ENCODE measurements at regions not wholly inside any gene's neighbourhood (a gene's known extent, or its start where the extent isn't known, plus 50 kb on each side); places are given as distances from the start of the nearest gene placed in this dataset.

- no peak for ATAC-seq (replicated peaks in 1 of 2)
- Mint-ChIP-seq H3K9me3 (peaks cover 7 to 8% of the 10 kb centered on the region in 2 donors), H3K4me1 (ENCODE audit: low read depth) (no peaks in the 10 kb centered on the region), H3K4me3 (no peak overlapping the region), H3K36me3 (ENCODE audit: insufficient read depth in 2 of 2) (peaks cover 0 to 2% of the 10 kb centered on the region in 2 donors), H3K27me3 (ENCODE audit: low read depth) (no peaks in the 10 kb centered on the region), H3K27ac (no peak overlapping the region)
- DNase-seq: no peak
Observed at GRCh38 chr3:1955750-1956149, 142.9 kb upstream of the CNTN4 start.

DNA sequence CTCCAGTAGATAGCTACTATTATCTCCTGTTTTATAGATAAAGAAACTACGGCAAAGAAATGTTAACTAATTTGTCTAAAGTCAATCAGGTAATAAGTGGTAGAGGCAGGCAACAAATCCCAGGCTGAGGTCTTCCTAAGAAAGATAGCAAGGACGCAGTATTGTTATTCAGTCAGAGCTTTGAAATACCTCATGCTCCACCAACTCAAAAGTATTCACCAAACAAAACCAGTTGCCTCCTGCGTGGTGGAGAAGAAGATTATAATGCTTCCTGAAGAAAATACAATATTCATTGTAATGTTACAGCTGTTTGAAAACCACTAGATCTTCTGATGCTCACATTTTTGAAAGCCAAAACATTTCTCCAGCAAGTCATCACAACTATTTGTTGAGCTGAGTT, 138.2 kb upstream of the CNTN4 start:
- Mint-ChIP-seq H3K36me3 (ENCODE audit: insufficient read depth in 2 of 2) (peaks cover 0 to 2% of the 10 kb centered on the region in 2 donors), H3K27ac (no peak overlapping the region), H3K9me3 (peaks cover 8 to 12% of the 10 kb centered on the region in 2 donors), H3K4me1 (ENCODE audit: low read depth) (no peaks in the 10 kb centered on the region), H3K27me3 (ENCODE audit: low read depth) (no peaks in the 10 kb centered on the region), H3K4me3 (no peak overlapping the region)
- no peak for ATAC-seq (replicated peaks in 1 of 2)
- DNase-seq: no peak

- no peak for DNase-seq
- H3K9me3 Mint-ChIP-seq: peaks cover 4 to 12% of the 10 kb centered on the region in 2 donors
- H3K4me1 Mint-ChIP-seq (ENCODE audit: low read depth): no peaks in the 10 kb centered on the region
- peaks cover 0 to 2% of the 10 kb centered on the region in 2 donors for H3K36me3 Mint-ChIP-seq (ENCODE audit: insufficient read depth in 2 of 2)
- no peak overlapping the region for H3K27ac Mint-ChIP-seq
- H3K4me3 Mint-ChIP-seq: no peak overlapping the region
- H3K27me3 Mint-ChIP-seq (ENCODE audit: low read depth): no peaks in the 10 kb centered on the region
- no peak for ATAC-seq (replicated peaks in 1 of 2)
Observed at GRCh38 chr3:1962396-1963088, 136.1 kb upstream of the CNTN4 start.

DNA sequence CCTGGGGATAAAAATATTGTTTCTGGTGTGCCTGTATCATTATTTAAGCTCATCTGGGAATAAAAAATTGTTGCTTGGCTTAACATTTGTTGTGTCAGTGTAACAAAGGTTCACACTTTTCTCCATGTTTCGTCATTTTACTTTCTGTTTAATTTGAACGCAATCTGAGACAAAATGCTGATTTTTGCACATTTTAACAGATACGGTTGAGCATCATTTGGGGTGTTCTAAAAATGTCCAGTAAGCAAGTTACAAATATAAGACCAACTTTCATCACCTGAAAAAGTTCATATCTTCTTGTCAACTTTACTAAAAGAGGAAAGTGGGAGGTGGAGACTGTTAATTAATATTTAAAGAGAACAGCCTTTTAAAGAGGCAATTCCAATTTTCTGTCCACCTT, 134.8 kb upstream of the CNTN4 start:
- Mint-ChIP-seq H3K36me3 (ENCODE audit: insufficient read depth in 2 of 2) (no peaks in the 10 kb centered on the region), H3K27ac (no peak overlapping the region), H3K4me3 (no peak overlapping the region), H3K27me3 (ENCODE audit: low read depth) (no peaks in the 10 kb centered on the region), H3K9me3 (peaks cover 2 to 7% of the 10 kb centered on the region in 2 donors), H3K4me1 (ENCODE audit: low read depth) (no peaks in the 10 kb centered on the region)
- no peak for ATAC-seq (replicated peaks in 1 of 2)
- no peak for DNase-seq

- no peaks in the 10 kb centered on the region for H3K27me3 Mint-ChIP-seq (ENCODE audit: low read depth)
- ATAC-seq (replicated peaks in 1 of 2): no peak
- no peak overlapping the region for H3K4me3 Mint-ChIP-seq
Observed at GRCh38 chr3:1967525-1967924, 131.1 kb upstream of the CNTN4 start.

DNA sequence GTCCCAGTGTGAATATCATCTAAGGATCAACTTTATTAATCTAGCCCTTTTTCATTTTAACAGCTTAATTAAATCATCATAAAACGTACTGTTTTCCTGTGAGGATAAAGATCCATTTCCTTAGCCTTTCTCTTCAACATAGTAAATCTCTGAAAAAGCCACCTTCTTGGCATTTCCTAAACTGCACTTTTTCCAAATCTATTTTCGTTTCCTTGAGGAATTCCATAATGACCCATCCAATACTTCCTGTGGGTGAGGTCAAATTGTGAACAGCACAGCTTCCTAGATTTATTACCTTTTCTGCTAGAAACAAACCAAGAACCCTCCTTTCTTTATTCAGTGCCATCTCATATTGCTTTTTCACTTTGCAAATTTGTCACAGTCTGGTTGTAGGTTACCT, 129.4 kb upstream of the CNTN4 start:
- Mint-ChIP-seq H3K4me1 (ENCODE audit: low read depth) (no peaks in the 10 kb centered on the region), H3K9me3 (peaks cover 1 to 3% of the 10 kb centered on the region in 2 donors), H3K4me3 (no peak overlapping the region), H3K27me3 (ENCODE audit: low read depth) (no peaks in the 10 kb centered on the region), H3K36me3 (ENCODE audit: insufficient read depth in 2 of 2) (no peaks in the 10 kb centered on the region), H3K27ac (no peak overlapping the region)
- no peak for DNase-seq
- no peak for ATAC-seq (replicated peaks in 1 of 2)

More at GRCh38 chr3:1967525-1967924, 131.1 kb upstream of the CNTN4 start:
- Mint-ChIP-seq H3K4me1 (ENCODE audit: low read depth) (no peaks in the 10 kb centered on the region), H3K27ac (no peak overlapping the region), H3K36me3 (ENCODE audit: insufficient read depth in 2 of 2) (no peaks in the 10 kb centered on the region), H3K9me3 (no peaks in the 10 kb centered on the region)
- no peak for DNase-seq

- no peak for DNase-seq
- peaks cover 7 to 14% of the 10 kb centered on the region in 2 donors for H3K9me3 Mint-ChIP-seq
- no peaks in the 10 kb centered on the region for H3K27me3 Mint-ChIP-seq (ENCODE audit: low read depth)
- H3K4me1 Mint-ChIP-seq (ENCODE audit: low read depth): no peaks in the 10 kb centered on the region
- no peak for ATAC-seq (replicated peaks in 1 of 2)
- H3K27ac Mint-ChIP-seq: no peak overlapping the region
- peaks cover 0 to 4% of the 10 kb centered on the region in 2 donors for H3K36me3 Mint-ChIP-seq (ENCODE audit: insufficient read depth in 2 of 2)
- no peak overlapping the region for H3K4me3 Mint-ChIP-seq
Observed at GRCh38 chr3:1971780-1972179, 126.9 kb upstream of the CNTN4 start.

GRCh38 chr3:1979961-1980615, 118.6 kb upstream of the CNTN4 start:
- H3K27me3 Mint-ChIP-seq (ENCODE audit: low read depth): no peaks in the 10 kb centered on the region
- ATAC-seq (replicated peaks in 1 of 2): no peak
- peaks cover 0 to 3% of the 10 kb centered on the region in 2 donors for H3K36me3 Mint-ChIP-seq (ENCODE audit: insufficient read depth in 2 of 2)

GRCh38 chr3:1987980-1988379, 110.7 kb upstream of the CNTN4 start:
- Mint-ChIP-seq H3K27me3 (ENCODE audit: low read depth) (no peaks in the 10 kb centered on the region), H3K36me3 (ENCODE audit: insufficient read depth in 2 of 2) (no peaks in the 10 kb centered on the region), H3K4me1 (ENCODE audit: low read depth) (no peaks in the 10 kb centered on the region), H3K4me3 (no peak overlapping the region), H3K27ac (no peak overlapping the region), H3K9me3 (peaks cover 0 to 4% of the 10 kb centered on the region in 2 donors)
- DNase-seq (no peak), ATAC-seq (replicated peaks in 1 of 2) (no peak)

More at GRCh38 chr3:1979961-1980615, 118.6 kb upstream of the CNTN4 start:
- no peak overlapping the region for H3K4me3 Mint-ChIP-seq
- peaks cover 4 to 14% of the 10 kb centered on the region in 2 donors for H3K9me3 Mint-ChIP-seq
- no peak for DNase-seq
- H3K4me1 Mint-ChIP-seq (ENCODE audit: low read depth): no peaks in the 10 kb centered on the region
- H3K27ac Mint-ChIP-seq: no peak overlapping the region

DNA sequence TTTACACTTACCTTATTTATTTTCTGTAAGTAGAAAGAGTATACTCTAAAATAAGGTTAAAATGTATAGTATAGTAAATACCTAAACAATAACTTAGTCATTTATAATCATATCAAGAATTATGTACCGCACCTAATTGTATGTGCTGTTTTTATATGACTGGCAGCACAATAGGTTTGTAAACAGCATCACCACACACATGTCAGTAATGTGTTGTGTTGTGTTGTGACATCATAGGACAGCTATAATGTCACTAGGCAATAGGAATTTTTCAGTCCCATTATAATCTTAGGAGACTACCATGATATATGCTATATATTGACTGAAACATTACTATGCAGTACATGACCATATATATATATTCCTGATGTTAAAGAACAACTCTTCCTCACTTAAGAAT, 99.9 kb upstream of the CNTN4 start:
- Mint-ChIP-seq H3K9me3 (peaks cover 4 to 10% of the 10 kb centered on the region in 2 donors), H3K36me3 (ENCODE audit: insufficient read depth in 2 of 2) (no peaks in the 10 kb centered on the region), H3K4me1 (ENCODE audit: low read depth) (no peaks in the 10 kb centered on the region), H3K27me3 (ENCODE audit: low read depth) (no peaks in the 10 kb centered on the region), H3K27ac (no peak overlapping the region), H3K4me3 (no peak overlapping the region)
- no peak for DNase-seq
- ATAC-seq (replicated peaks in 1 of 2): no peak

DNA sequence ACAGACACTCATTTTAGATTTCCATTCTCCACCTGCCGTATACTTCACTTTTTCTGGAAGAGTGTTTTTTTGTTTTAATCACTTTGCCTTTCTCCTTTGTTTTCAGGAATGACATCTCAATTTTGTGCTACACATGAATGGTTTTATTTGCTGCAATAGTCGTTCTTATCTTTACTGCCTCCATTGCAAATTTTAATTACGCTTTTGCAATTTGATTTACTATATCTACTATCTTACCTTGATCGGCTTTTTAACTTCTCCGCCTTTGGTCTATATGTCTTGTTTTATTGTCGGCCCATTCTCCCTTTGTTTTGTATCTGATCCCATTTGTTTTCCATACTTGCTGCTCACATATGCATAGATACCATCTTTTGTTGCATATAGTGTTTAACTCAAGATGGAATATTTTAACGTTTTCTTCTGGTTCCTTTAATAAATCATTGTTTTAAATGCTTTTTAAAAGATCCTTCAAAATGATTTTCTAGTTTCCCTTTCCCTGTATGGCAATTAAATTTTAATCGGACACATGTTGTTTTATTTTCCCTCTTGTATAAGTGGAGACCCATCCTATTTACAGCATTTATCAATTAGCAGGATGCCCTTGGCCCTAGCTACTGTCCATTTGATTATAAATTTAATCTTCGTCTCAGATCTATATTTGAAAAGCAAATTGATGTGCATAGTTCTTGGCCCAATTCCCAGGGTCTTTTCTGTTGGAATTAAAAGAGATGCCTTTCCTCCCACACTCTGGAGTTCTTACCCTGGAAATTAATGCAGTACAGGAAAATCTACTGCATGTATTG, 97.2 kb upstream of the CNTN4 start:
- DNase-seq (no peak), ATAC-seq (replicated peaks in 1 of 2) (no peak)
- Mint-ChIP-seq H3K27me3 (ENCODE audit: low read depth) (no peaks in the 10 kb centered on the region), H3K4me1 (ENCODE audit: low read depth) (no peaks in the 10 kb centered on the region), H3K27ac (peak overlapping the region; percentile 49), H3K4me3 (no peak overlapping the region), H3K9me3 (peaks cover 2 to 5% of the 10 kb centered on the region in 2 donors), H3K36me3 (ENCODE audit: insufficient read depth in 2 of 2) (peaks cover 0 to 3% of the 10 kb centered on the region in 2 donors)

GRCh38 chr3:2023959-2024358, 74.7 kb upstream of the CNTN4 start:
- ATAC-seq (replicated peaks in 1 of 2): no peak
- Mint-ChIP-seq H3K27me3 (ENCODE audit: low read depth) (no peaks in the 10 kb centered on the region), H3K4me1 (ENCODE audit: low read depth) (no peaks in the 10 kb centered on the region), H3K27ac (no peak overlapping the region), H3K4me3 (no peak overlapping the region), H3K9me3 (peaks cover 0 to 5% of the 10 kb centered on the region in 2 donors), H3K36me3 (ENCODE audit: insufficient read depth in 2 of 2) (peaks cover 0 to 3% of the 10 kb centered on the region in 2 donors)
- DNase-seq: no peak

DNA sequence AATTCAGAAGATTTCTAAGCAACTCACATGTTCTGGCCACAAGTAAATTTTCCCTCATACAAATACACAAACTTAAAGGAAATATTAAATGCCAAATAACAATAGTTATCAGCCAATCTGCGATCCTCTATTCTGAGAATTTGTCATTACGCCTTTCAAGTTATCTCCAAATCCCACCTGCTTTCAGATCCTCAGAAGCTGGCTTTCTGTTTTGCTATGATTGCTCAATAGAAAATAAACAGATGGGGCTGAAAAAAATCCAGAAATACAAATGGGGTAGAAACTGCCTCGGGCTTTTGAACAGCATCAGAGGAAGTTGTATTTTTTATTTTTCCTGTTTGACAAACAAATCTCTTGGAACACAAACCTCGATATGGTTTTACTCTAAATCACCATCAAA, 74.0 kb upstream of the CNTN4 start:
- H3K9me3 Mint-ChIP-seq: peaks cover under 1 to 6% of the 10 kb centered on the region in 2 donors
- H3K4me3 Mint-ChIP-seq: no peak overlapping the region
- no peak overlapping the region for H3K27ac Mint-ChIP-seq
- peaks cover 0 to 3% of the 10 kb centered on the region in 2 donors for H3K36me3 Mint-ChIP-seq (ENCODE audit: insufficient read depth in 2 of 2)
- no peaks in the 10 kb centered on the region for H3K4me1 Mint-ChIP-seq (ENCODE audit: low read depth)
- ATAC-seq (replicated peaks in 1 of 2) (no peak), DNase-seq (no peak)
- no peaks in the 10 kb centered on the region for H3K27me3 Mint-ChIP-seq (ENCODE audit: low read depth)
